ENCODE measurements at regions not wholly inside any gene's neighbourhood (a gene's known extent, or its start where the extent isn't known, plus 50 kb on each side); places are given as distances from the start of the nearest gene placed in this dataset.

GRCh38 chr6:27073441-27073840 is 174.1 kb upstream of the PRSS16 start:
- POLR2A ChIA-PET = no interaction called here
- TF ChIP-seq, protein P1, sequence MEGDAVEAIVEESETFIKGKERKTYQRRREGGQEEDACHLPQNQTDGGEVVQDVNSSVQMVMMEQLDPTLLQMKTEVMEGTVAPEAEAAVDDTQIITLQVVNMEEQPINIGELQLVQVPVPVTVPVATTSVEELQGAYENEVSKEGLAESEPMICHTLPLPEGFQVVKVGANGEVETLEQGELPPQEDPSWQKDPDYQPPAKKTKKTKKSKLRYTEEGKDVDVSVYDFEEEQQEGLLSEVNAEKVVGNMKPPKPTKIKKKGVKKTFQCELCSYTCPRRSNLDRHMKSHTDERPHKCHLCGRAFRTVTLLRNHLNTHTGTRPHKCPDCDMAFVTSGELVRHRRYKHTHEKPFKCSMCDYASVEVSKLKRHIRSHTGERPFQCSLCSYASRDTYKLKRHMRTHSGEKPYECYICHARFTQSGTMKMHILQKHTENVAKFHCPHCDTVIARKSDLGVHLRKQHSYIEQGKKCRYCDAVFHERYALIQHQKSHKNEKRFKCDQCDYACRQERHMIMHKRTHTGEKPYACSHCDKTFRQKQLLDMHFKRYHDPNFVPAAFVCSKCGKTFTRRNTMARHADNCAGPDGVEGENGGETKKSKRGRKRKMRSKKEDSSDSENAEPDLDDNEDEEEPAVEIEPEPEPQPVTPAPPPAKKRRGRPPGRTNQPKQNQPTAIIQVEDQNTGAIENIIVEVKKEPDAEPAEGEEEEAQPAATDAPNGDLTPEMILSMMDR (IDR thresholded peaks at IDR 0.05; ENCODE audit: control extremely low read depth, extremely low read depth, low read depth, missing control alignments) = no peak

GRCh38 chr6:27076116-27076515 is 171.4 kb upstream of the PRSS16 start:
- ChIA-PET POLR2A (no interaction called here), CTCF (no interaction called here)
- TF ChIP-seq, protein P1 (IDR thresholded peaks at IDR 0.05; ENCODE audit: control extremely low read depth, extremely low read depth, low read depth, missing control alignments) = no peak
- DNase-seq (ENCODE audit: extremely low spot score) = no peak

More at GRCh38 chr6:27073441-27073840, 174.1 kb upstream of the PRSS16 start:
- no peak for DNase-seq (ENCODE audit: extremely low spot score)
- CTCF ChIA-PET = interaction anchor here (1.0 to 1.4 kb wide), 2 partner anchors 10 to 465 kb away, joined by 3 to 4 read pairs; no protein-coding TSS in a partner anchor

GRCh38 chr6:27078734-27079357 is 168.7 kb upstream of the PRSS16 start:
- ChIA-PET CTCF (interaction anchor here (0.7 to 3.6 kb wide), 13 partner anchors 8 to 559 kb away, joined by 3 to 16 read pairs (median 5); no protein-coding TSS in a partner anchor), POLR2A (no interaction called here)
- DNase-seq (ENCODE audit: extremely low spot score) = peak; percentile 43
- TF ChIP-seq, protein P1 (IDR thresholded peaks at IDR 0.05; ENCODE audit: control extremely low read depth, extremely low read depth, low read depth, missing control alignments) = peak; percentile 71

- no peak for DNase-seq (ENCODE audit: extremely low spot score)
- ChIA-PET CTCF (interaction anchor here (1.0 to 3.6 kb wide), 5 partner anchors 11 to 485 kb away, joined by 3 to 16 read pairs (median 5); partner anchors contain the start of gene ABT1), POLR2A (no interaction called here)
- TF ChIP-seq, protein P1 (IDR thresholded peaks at IDR 0.05; ENCODE audit: control extremely low read depth, extremely low read depth, low read depth, missing control alignments) = no peak
Measured at GRCh38 chr6:27081188-27081587, 166.3 kb upstream of the PRSS16 start.

DNA sequence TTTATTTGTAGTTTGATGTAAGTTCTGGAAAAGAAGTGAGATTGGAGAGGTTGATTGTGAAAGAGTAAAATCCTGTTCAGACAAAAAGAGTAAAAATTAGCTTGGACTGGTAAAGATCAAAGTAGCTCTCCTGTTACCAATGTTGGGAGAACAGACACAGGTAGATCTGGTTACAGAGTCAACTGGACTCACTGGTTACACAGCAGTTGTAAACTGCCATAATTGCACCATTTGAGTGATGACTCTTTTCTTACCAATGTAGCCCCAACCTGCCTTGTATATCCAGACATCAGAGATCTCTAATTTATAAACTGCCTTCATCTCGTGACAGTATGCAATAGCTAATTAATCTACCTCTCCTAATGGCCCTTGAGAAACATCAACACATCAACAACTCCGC is 165.6 kb upstream of the PRSS16 start:
- POLR2A ChIA-PET = no interaction called here
- CTCF ChIA-PET = interaction anchor here (1.0 to 2.6 kb wide), 3 partner anchors 472 to 486 kb away, joined by 3 to 12 read pairs (median 5); partner anchors contain the start of gene ABT1
- DNase-seq (ENCODE audit: extremely low spot score) = no peak

GRCh38 chr6:27088068-27088467 is 159.4 kb upstream of the PRSS16 start:
- ChIA-PET CTCF (interaction anchor here (0.9 kb wide), 1 partner anchor 38 kb away, joined by 3 read pairs; no protein-coding TSS in a partner anchor), POLR2A (no interaction called here)
- no peak for DNase-seq (ENCODE audit: extremely low spot score)
- TF ChIP-seq, protein P1 (IDR thresholded peaks at IDR 0.05; ENCODE audit: control extremely low read depth, extremely low read depth, low read depth, missing control alignments) = no peak

More for the DNA sequence above, 165.6 kb upstream of the PRSS16 start:
- TF ChIP-seq, protein P1 (IDR thresholded peaks at IDR 0.05; ENCODE audit: control extremely low read depth, extremely low read depth, low read depth, missing control alignments) = no peak
